Sigmoid colon (tissue), 6 donors: ENCODE measurements at regions not wholly inside any gene's neighbourhood (a gene's known extent, or its start where the extent isn't known, plus 50 kb on each side); places are given as distances from the start of the nearest gene placed in this dataset.

Experiments
- DNase-seq: peaks from one replicate; pipeline ENCODE4 v3.0.0-alpha.2; 2019
- H3K27ac ChIP-seq, 4 donors: fragments of 200-600 bp; sonication (generic); one replicate each; pipeline ENCODE4 v1.5.1; 2016 to 2019; ENCODE audit warnings: mild to moderate bottlenecking in 1 of 4
- H3K27me3 ChIP-seq, 3 donors: fragments of 200-600 bp; sonication (generic); one replicate each; pipeline ENCODE4 v1.5.1; 2019; ENCODE audit warnings: mild to moderate bottlenecking in 1 of 3
- H3K36me3 ChIP-seq, 4 donors: fragments of 200-600 bp; sonication (generic); one replicate each; pipeline ENCODE4 v1.5.1; 2016 to 2019
- H3K4me1 ChIP-seq, 4 donors: fragments of 200-600 bp; sonication (generic); one replicate each; pipeline ENCODE4 v1.5.1; 2017 to 2019
- H3K4me3 ChIP-seq, 4 donors: fragments of 200-600 bp; sonication (generic); one replicate each; pipeline ENCODE4 v1.5.1; 2017 to 2019; ENCODE audit warnings: mild to moderate bottlenecking in 2 of 4, moderate library complexity in 1 of 4
- H3K9me3 ChIP-seq, 4 donors: fragments of 200-600 bp in 3 of 4; sonication (generic) in 3 of 4; one replicate each; pipeline versions ENCODE4 v1.5.1 to v1.6.1; 2013 to 2019
- EP300 ChIP-seq, 4 donors: sonication (generic); formaldehyde crosslinking; IDR thresholded peaks; one replicate each; pipeline ENCODE4 v1.6.1; 2017; ENCODE audit warnings: antibody characterized with exemption in 4 of 4
- POLR2A ChIP-seq, 2 donors: fragments of 450-650 bp; IDR thresholded peaks; one replicate each; pipeline ENCODE4 v1.6.1; 2016; ENCODE audit warnings: antibody characterized with exemption in 2 of 2, mild to moderate bottlenecking in 2 of 2, moderate library complexity in 2 of 2
- POLR2AphosphoS5 ChIP-seq, 4 donors: sonication (generic); formaldehyde crosslinking; IDR thresholded peaks; one replicate each; pipeline ENCODE4 v1.6.1; 2017; ENCODE audit warnings: antibody characterized with exemption in 4 of 4
- WGBS, 2 donors: extraction: QIAGEN DNeasy Blood & Tissue Kit; methylation state at CpG; one replicate each; pipeline ENCODE4 v1.1.7; 2013; 5-methylcytosine and 5-hydroxymethylcytosine counted together
- intact Hi-C: fragments of 100-400 bp; cut with DNase I; formaldehyde crosslinking; loops from one replicate; pipeline ENCODE4 v1.15.1; 2023
- TF ChIP-seq, protein P1 (sequence below), 4 experiments: fragments of 450-650 bp in 3 of 4; fragments of 200-600 bp in 1 of 4; IDR thresholded peaks; one replicate each; pipeline ENCODE4 v1.5.1; 2016 to 2019; ENCODE audit warnings: antibody characterized with exemption in 4 of 4, mild to moderate bottlenecking in 3 of 4, moderate library complexity in 2 of 4
- donor health status: healthy with polysubstance abuse.
- donor health status: healthy.

DNA sequence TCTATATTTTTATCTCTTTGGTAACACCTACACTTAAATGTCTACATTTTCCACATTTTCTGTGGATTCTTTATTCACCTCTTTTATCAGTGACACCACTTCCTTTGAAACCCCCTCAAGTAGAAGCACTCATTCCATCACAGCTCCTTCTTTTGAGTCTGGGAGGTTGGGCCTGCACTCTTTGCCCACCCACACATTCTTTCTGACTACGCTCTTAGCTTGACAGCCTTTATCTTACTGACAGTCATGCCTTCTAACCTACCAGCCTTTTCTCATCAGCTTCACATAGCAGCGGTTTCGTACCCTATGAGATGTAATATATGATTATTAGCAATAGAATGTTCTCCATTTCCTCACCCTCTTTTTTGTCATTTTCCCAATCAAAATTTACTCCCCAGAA lies 151.9 kb downstream of the TNFSF18 start:
- Histone ChIP-seq H3K27ac (no peak overlapping the region), H3K4me1 (peaks cover 0 to 7% (median 2%) of the 10 kb centered on the region in 4 donors), H3K9me3 (no peaks in the 10 kb centered on the region), H3K4me3 (no peak overlapping the region), H3K27me3 (no peaks in the 10 kb centered on the region), H3K36me3 (no peaks in the 10 kb centered on the region)
- intact Hi-C loops: no loop called here
- 84 to 98% methylated on average over 3 of the region's 3 CpGs for WGBS, 2 donors
- no peak for TF ChIP-seq POLR2A (IDR thresholded peaks at IDR 0.05)
- no peak for TF ChIP-seq POLR2AphosphoS5 (IDR thresholded peaks at IDR 0.05)
- no peak for DNase-seq

DNA sequence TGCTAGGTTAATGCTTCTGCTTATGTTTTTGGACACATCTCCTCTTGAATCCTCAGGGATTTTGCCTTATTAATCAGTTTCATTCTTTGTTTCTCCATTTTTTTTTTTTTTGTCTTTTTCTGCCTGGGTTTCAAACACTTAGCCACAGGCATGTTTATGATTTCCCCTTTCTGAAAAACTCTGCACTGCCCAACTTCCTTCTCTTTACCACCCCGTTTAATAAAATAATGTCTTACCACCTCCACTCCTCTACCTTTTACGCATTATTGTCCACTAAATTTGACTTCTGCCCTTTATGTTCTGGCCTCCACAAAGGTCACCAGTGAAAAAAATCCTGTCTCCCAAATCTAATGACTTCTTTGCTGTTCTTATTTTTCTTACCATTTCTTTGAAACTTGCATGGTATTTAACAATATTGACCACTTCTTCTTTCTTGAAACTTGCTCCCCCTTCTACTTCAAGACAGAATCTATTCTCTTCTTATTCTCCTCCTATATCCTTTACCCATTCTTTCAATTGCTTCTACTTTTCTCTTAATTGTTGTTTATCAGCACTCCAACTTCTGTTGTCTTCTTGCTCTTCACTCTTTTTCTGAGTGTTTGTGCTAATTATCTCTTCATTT lies 150.3 kb downstream of the TNFSF18 start:
- 45 to 87% methylated on average over 2 of the region's 2 CpGs for WGBS, 2 donors
- Histone ChIP-seq H3K27me3 (no peaks in the 10 kb centered on the region), H3K4me3 (no peak overlapping the region), H3K9me3 (no peaks in the 10 kb centered on the region), H3K4me1 (peaks cover 0 to 3% (median 0%) of the 10 kb centered on the region in 4 donors), H3K27ac (no peak overlapping the region), H3K36me3 (no peaks in the 10 kb centered on the region)
- no peak for TF ChIP-seq POLR2AphosphoS5 (IDR thresholded peaks at IDR 0.05)
- no peak for TF ChIP-seq POLR2A (IDR thresholded peaks at IDR 0.05)
- TF ChIP-seq, protein P1, sequence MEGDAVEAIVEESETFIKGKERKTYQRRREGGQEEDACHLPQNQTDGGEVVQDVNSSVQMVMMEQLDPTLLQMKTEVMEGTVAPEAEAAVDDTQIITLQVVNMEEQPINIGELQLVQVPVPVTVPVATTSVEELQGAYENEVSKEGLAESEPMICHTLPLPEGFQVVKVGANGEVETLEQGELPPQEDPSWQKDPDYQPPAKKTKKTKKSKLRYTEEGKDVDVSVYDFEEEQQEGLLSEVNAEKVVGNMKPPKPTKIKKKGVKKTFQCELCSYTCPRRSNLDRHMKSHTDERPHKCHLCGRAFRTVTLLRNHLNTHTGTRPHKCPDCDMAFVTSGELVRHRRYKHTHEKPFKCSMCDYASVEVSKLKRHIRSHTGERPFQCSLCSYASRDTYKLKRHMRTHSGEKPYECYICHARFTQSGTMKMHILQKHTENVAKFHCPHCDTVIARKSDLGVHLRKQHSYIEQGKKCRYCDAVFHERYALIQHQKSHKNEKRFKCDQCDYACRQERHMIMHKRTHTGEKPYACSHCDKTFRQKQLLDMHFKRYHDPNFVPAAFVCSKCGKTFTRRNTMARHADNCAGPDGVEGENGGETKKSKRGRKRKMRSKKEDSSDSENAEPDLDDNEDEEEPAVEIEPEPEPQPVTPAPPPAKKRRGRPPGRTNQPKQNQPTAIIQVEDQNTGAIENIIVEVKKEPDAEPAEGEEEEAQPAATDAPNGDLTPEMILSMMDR (IDR thresholded peaks at IDR 0.05): no peak
- TF ChIP-seq EP300 (IDR thresholded peaks at IDR 0.05): no peak
- intact Hi-C loops: no loop called here
- DNase-seq: no peak

DNA sequence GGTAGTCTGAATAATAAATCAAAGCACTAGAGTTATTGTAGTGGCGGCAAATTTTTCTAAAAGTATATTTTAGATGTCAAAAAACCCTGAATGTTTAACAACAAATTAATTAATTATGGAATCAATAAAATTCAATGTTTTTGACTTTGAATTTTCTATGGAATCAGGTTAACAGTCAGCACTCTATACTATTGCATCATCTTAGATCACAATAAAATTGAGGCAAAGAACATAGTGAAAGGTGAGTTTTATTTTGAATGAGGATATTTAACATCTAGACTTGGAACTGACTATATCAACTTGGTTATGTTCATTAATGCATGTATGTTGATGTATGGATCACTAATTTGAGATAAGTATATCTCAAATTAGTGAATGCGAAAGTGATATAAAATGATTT lies 148.5 kb downstream of the TNFSF18 start:
- Histone ChIP-seq H3K4me3 (no peak overlapping the region), H3K4me1 (no peaks in the 10 kb centered on the region), H3K27ac (no peak overlapping the region), H3K36me3 (no peaks in the 10 kb centered on the region), H3K9me3 (no peaks in the 10 kb centered on the region), H3K27me3 (no peaks in the 10 kb centered on the region)
- 73 to 75% methylated on average over 2 of the region's 2 CpGs for WGBS, 2 donors
- no peak for DNase-seq
- intact Hi-C loops: no loop called here
- no peak for TF ChIP-seq EP300 (IDR thresholded peaks at IDR 0.05)
- TF ChIP-seq POLR2AphosphoS5 (IDR thresholded peaks at IDR 0.05): no peak
- TF ChIP-seq, protein P1 (IDR thresholded peaks at IDR 0.05): no peak
- no peak for TF ChIP-seq POLR2A (IDR thresholded peaks at IDR 0.05)

DNA sequence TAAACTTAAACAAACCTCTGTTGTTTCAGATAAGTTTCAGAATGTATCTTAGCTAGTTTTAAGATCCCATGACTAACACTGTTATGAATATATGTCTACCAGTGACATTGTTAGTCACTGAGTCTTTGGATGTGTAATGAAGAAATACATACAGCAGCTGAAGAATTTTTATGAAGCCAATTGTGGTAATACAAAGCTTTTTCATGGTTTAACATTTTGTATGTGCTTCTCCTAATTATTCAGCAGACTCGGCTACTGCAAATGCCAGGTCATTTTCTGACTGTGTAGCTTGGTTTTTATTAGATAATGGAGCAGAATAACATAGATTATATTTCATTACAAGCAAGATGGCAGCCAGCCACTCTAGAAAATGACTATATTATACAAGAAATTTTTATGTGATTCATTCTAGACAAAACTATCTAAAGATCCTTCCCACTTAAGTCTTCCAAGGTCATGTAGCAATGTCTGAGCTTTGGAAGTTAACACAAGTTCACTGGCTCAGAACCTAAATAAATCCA lies 147.8 kb downstream of the TNFSF18 start:
- Histone ChIP-seq H3K27me3 (no peaks in the 10 kb centered on the region), H3K27ac (no peak overlapping the region), H3K9me3 (peaks cover 0 to 3% (median 1%) of the 10 kb centered on the region in 4 donors), H3K4me1 (no peaks in the 10 kb centered on the region), H3K36me3 (no peaks in the 10 kb centered on the region), H3K4me3 (no peak overlapping the region)
- TF ChIP-seq EP300 (IDR thresholded peaks at IDR 0.05) (no peak), POLR2AphosphoS5 (IDR thresholded peaks at IDR 0.05) (no peak), POLR2A (IDR thresholded peaks at IDR 0.05) (no peak)
- TF ChIP-seq, protein P1 (IDR thresholded peaks at IDR 0.05): no peak
- 79 to 86% methylated on average over 1 of the region's 1 CpG for WGBS, 2 donors
- intact Hi-C loops: no loop called here
- no peak for DNase-seq

DNA sequence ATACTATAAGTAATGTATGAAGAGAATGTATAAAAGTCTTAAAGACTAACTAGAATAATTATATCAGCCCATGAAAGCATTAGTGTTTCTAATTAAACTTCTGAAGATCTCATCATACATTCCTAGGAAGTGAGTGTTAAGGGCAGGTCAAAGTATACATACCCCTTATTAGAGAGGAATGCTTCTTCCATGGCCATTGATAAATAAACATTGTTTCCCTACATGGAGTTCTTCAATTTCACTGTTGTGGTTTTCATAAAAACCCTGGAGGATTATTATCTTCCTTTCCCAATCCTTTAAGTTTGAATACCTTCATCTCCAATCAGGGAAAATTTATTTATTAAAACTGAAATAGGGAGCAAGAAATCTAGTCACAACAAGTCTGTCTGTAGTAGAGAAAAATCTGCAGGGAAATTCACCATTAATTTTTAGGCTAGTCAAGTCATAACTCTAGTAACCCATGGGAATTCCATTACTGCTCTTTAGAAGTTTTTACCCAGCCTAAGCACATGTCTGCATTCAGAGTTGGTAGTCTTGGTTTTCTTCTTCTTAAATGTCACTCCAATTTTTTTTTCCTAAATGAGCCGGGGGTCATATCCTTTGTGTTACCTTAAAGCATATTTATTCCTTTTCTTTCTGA lies 147.0 kb downstream of the TNFSF18 start:
- Histone ChIP-seq H3K9me3 (peaks cover 0 to 5% (median 2%) of the 10 kb centered on the region in 4 donors), H3K4me3 (no peak overlapping the region), H3K4me1 (no peaks in the 10 kb centered on the region), H3K36me3 (no peaks in the 10 kb centered on the region), H3K27ac (no peak overlapping the region), H3K27me3 (no peaks in the 10 kb centered on the region)
- WGBS, 2 donors: 92 to 98% methylated on average over 1 of the region's 1 CpG
- intact Hi-C loops: no loop called here
- DNase-seq: no peak
- no peak for TF ChIP-seq POLR2A (IDR thresholded peaks at IDR 0.05)
- no peak for TF ChIP-seq POLR2AphosphoS5 (IDR thresholded peaks at IDR 0.05)
- TF ChIP-seq, protein P1 (IDR thresholded peaks at IDR 0.05): no peak
- TF ChIP-seq EP300 (IDR thresholded peaks at IDR 0.05): no peak
